ENCODE measurements at regions not wholly inside any gene's neighbourhood (a gene's known extent, or its start where the extent isn't known, plus 50 kb on each side); places are given as distances from the start of the nearest gene placed in this dataset.

DNA sequence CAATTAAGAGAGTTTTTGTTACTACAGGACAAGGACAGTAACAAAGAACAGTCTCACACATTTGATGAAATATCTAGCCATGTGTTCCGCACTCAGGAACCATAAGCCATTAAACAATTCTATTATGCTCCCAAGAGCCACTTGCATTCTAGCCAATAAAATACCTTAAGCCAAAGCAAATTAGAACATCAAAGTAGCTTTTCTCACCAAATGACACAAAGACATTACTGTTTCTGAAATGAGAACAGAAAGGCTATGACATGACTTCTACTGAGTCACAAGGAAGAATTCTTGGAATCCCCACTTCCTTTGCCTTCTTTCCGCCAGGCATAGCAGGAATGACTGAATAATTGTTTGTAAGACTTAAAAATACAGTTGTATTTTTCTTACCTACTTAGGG is 445.8 kb downstream of the ATP23 start:
- Histone ChIP-seq H3K4me3 (no peak overlapping the region), H3K27ac (no peak overlapping the region), H3K27me3 (no peaks in the 10 kb centered on the region), H3K36me3 (no peaks in the 10 kb centered on the region), H3K4me1 (no peaks in the 10 kb centered on the region), H3K9me3 (no peaks in the 10 kb centered on the region)
- no peak for ATAC-seq
- no peak for FAIRE-seq
- no peak for DNase-seq
- intact Hi-C loops (cut with DNase I), result no loop called here
- TF ChIP-seq, protein P1, sequence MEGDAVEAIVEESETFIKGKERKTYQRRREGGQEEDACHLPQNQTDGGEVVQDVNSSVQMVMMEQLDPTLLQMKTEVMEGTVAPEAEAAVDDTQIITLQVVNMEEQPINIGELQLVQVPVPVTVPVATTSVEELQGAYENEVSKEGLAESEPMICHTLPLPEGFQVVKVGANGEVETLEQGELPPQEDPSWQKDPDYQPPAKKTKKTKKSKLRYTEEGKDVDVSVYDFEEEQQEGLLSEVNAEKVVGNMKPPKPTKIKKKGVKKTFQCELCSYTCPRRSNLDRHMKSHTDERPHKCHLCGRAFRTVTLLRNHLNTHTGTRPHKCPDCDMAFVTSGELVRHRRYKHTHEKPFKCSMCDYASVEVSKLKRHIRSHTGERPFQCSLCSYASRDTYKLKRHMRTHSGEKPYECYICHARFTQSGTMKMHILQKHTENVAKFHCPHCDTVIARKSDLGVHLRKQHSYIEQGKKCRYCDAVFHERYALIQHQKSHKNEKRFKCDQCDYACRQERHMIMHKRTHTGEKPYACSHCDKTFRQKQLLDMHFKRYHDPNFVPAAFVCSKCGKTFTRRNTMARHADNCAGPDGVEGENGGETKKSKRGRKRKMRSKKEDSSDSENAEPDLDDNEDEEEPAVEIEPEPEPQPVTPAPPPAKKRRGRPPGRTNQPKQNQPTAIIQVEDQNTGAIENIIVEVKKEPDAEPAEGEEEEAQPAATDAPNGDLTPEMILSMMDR (IDR thresholded peaks at IDR 0.05), result no peak
- WGBS, 2 donors, result 72 to 89% methylated on average over 2 of the region's 2 CpGs

DNA sequence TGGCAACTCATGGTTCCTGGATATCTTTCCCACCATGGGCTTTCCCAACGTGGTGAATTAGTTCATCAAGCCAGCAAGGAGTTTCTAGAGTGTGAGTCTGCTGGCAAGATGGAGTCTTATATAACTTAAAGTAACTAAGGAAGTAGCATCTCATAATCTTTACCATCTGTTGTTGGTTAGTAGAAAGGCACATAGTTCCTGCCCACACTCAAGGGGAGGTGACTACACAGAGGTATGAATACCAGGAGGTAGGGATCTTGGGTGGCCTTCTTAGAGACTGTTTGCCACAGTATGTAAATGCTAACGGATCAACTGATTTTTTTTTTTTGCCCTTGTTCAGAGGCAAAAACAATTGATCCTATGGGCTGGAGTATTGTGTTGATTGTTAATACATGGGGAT is 446.9 kb downstream of the ATP23 start:
- no peak for FAIRE-seq
- DNase-seq, result no peak
- intact Hi-C loops (cut with DNase I), result no loop called here

DNA sequence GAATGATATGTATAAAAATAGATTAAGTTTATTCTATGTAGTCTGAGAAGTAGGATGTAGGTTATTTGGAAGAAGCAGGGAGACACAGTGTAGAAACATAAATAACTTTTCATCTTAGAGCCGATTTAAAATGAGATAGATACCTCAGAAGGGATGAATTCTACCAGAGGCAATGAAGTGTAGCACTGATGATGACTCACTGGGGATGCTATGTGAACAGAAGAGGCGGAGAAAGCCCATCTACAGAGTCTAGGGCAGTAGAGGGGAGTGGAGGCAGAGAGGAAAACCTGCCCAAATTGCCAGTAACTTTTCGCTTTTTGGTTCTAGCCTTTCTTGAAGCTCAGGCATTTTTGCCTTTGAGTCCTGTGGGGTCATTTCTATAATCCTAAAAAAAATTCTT is 451.8 kb downstream of the ATP23 start:
- 81% methylated on average over 3 of the region's 3 CpGs for WGBS, 2 donors
- no peak for ATAC-seq
- Histone ChIP-seq H3K4me3 (no peak overlapping the region), H3K9me3 (no peaks in the 10 kb centered on the region), H3K27ac (no peak overlapping the region), H3K27me3 (no peaks in the 10 kb centered on the region), H3K4me1 (no peaks in the 10 kb centered on the region), H3K36me3 (no peaks in the 10 kb centered on the region)
- TF ChIP-seq, protein P1 (IDR thresholded peaks at IDR 0.05), result no peak
- no peak for FAIRE-seq
- no peak for DNase-seq
- intact Hi-C loops (cut with DNase I), result no loop called here

More for the DNA sequence above, 446.9 kb downstream of the ATP23 start:
- 68 to 84% methylated on average over 2 of the region's 2 CpGs for WGBS, 2 donors
- Histone ChIP-seq H3K27ac (no peak overlapping the region), H3K9me3 (no peaks in the 10 kb centered on the region), H3K4me3 (no peak overlapping the region), H3K4me1 (no peaks in the 10 kb centered on the region), H3K36me3 (no peaks in the 10 kb centered on the region), H3K27me3 (no peaks in the 10 kb centered on the region)
- ATAC-seq, result no peak
- TF ChIP-seq, protein P1 (IDR thresholded peaks at IDR 0.05), result no peak

DNA sequence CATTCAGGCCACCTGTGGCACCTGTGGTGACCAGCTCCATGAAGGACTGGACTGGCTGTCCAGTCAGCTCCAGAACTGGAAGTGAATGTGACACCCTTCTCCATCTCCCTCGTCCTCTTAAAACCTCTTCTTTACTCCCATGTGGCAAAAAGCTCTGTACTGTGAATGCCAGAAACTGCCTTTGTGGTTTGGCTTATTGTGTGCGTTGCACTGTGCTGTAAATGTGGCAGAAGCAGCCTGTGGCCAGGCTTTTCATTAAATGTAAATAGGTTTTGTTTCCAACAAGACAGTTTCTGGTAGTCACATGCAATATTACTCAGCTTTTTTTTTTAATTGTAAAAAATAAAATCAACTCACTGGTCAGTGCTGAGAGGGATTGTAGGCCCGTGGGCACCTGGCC is 453.7 kb downstream of the ATP23 start:
- Histone ChIP-seq H3K4me1 (no peaks in the 10 kb centered on the region), H3K4me3 (no peak overlapping the region), H3K27ac (no peak overlapping the region), H3K36me3 (no peaks in the 10 kb centered on the region), H3K27me3 (no peaks in the 10 kb centered on the region), H3K9me3 (no peaks in the 10 kb centered on the region)
- no peak for FAIRE-seq
- no peak for DNase-seq
- intact Hi-C loops (cut with DNase I), result no loop called here
- ATAC-seq, result no peak
- 70 to 72% methylated on average over 3 of the region's 3 CpGs for WGBS, 2 donors
- TF ChIP-seq, protein P1 (IDR thresholded peaks at IDR 0.05), result no peak

DNA sequence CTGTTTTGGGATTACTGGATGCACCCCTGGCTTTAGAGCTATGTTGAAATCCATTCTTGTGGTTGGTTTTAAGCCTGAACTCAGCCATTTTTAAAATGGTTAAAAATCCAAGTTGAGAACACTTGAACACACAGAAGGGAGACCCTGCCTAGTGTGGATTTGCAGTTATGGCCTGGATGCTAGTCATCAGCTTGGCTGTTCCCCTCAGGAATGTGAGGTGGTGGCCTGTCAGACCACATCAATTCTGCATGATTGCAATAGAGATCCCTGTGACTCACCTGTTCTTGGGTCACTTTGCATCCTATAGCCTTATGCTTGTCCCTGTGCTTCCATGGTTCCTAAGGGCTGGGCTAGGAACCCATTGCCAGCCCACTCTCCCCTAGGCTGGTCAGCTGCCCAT is 454.1 kb downstream of the ATP23 start:
- intact Hi-C loops (cut with DNase I), result no loop called here
- TF ChIP-seq, protein P1 (IDR thresholded peaks at IDR 0.05), result no peak
- H3K4me3 ChIP-seq, result no peak overlapping the region
- no peaks in the 10 kb centered on the region for H3K4me1 ChIP-seq
- ATAC-seq (no peak), FAIRE-seq (no peak), DNase-seq (no peak)
- H3K36me3 ChIP-seq, result no peaks in the 10 kb centered on the region
- no peaks in the 10 kb centered on the region for H3K27me3 ChIP-seq
- H3K27ac ChIP-seq, result no peak overlapping the region
- no peaks in the 10 kb centered on the region for H3K9me3 ChIP-seq
